Osteoblast (primary cell): ENCODE measurements at regions not wholly inside any gene's neighbourhood (a gene's known extent, or its start where the extent isn't known, plus 50 kb on each side); places are given as distances from the start of the nearest gene placed in this dataset.

Experiments
- DNase-seq: peaks from one replicate; pipeline ENCODE4 v3.0.0; 2011; ENCODE audit warnings: low spot score, mixed read lengths; ENCODE audit not compliant: insufficient read length; ENCODE audit errors: missing footprints
- H2AFZ ChIP-seq: 2 replicates; pipeline ENCODE4 v1.6.0; 2011; ENCODE audit warnings: mild to moderate bottlenecking, low read length
- H3K27ac ChIP-seq: 2 replicates; pipeline ENCODE4 v1.5.1; 2011; ENCODE audit warnings: mild to moderate bottlenecking, low read depth, low read length, moderate library complexity
- H3K27me3 ChIP-seq: 2 replicates; pipeline ENCODE4 v1.6.0; 2012; ENCODE audit warnings: mild to moderate bottlenecking, control low read depth, inconsistent platforms, low read length, moderate library complexity; ENCODE audit not compliant: insufficient read depth
- H3K36me3 ChIP-seq: 2 replicates; pipeline ENCODE4 v1.5.1; 2011; ENCODE audit warnings: mild to moderate bottlenecking, low read length, control low read depth, moderate library complexity; ENCODE audit not compliant: insufficient read depth
- H3K4me1 ChIP-seq: 2 replicates; pipeline ENCODE4 v1.5.1; 2011; ENCODE audit warnings: mild to moderate bottlenecking, low read length, control low read depth, moderate library complexity; ENCODE audit not compliant: insufficient read depth
- H3K4me2 ChIP-seq: 2 replicates; pipeline ENCODE4 v1.6.0; 2011; ENCODE audit warnings: mild to moderate bottlenecking, low read length; ENCODE audit not compliant: insufficient read depth
- H3K4me3 ChIP-seq: fragments of 200-600 bp; sonication (generic); 3 replicates; pipeline ENCODE4 v1.5.1; 2012; ENCODE audit warnings: mild to moderate bottlenecking, low read length, inconsistent platforms; ENCODE audit not compliant: insufficient read depth
- H3K79me2 ChIP-seq: 2 replicates; pipeline ENCODE4 v1.6.0; 2012; ENCODE audit warnings: mild to moderate bottlenecking, low read length, control low read depth, inconsistent platforms; ENCODE audit not compliant: insufficient read depth
- H3K9me3 ChIP-seq: 2 replicates; pipeline ENCODE4 v1.5.1; 2011; ENCODE audit warnings: low read depth, low read length, control low read depth
- H4K20me1 ChIP-seq: 2 replicates; pipeline ENCODE4 v1.6.0; 2012; ENCODE audit warnings: mild to moderate bottlenecking, low read length, control low read depth; ENCODE audit not compliant: insufficient read depth
- CTCF ChIP-seq: IDR thresholded peaks from 2 replicates; pipeline ENCODE4 v1.5.1; 2011; ENCODE audit warnings: mild to moderate bottlenecking, low read depth, low read length, moderate library complexity; ENCODE audit errors: extremely low read depth

DNA sequence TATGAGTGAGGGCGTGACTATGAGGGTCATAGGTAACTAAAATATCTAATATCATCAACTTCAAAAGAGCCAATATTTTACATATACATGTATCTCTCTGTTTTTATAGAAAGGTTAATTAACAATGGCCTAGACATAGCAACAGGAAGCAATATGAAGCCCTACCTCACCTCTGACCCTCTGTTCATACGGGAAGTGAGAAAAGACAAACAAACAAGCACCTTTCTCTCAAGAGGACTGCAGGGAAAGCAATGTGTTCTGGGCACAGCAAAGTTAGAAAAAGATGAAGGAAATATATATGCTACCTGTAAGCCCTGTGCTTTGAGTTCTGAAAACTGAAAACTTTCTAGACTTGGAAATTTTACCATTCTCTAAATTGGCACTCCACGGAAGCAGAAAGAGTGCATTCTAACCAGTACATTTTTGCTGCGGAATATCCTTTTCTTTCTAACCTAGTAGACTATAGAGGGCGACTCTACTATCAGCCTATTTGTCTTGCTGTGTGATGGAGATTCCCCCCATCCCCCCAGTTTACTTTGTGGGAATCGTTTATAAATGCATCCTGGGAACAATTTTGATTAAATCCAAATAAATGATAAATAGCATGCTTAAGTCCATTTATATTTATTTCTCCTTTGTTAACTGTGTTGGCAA, 830.4 kb upstream of the FAT3 start:
- Histone ChIP-seq H3K4me1 (no peaks in the 10 kb centered on the region), H3K9me3 (no peaks in the 10 kb centered on the region), H3K36me3 (no peaks in the 10 kb centered on the region), H3K27ac (no peak overlapping the region), H3K4me3 (no peak overlapping the region), H3K4me2 (no peak overlapping the region), H3K27me3 (no peaks in the 10 kb centered on the region), H2AFZ (no peak overlapping the region), H4K20me1 (no peaks in the 10 kb centered on the region), H3K79me2 (no peaks in the 10 kb centered on the region)
- no peak for TF ChIP-seq CTCF
- no peak for DNase-seq

- H3K27me3 ChIP-seq: no peaks in the 10 kb centered on the region
- H3K79me2 ChIP-seq: no peaks in the 10 kb centered on the region
- H3K27ac ChIP-seq: no peak overlapping the region
- no peak for DNase-seq
- no peaks in the 10 kb centered on the region for H3K36me3 ChIP-seq
- H3K9me3 ChIP-seq: no peaks in the 10 kb centered on the region
- TF ChIP-seq CTCF: no peak
- H3K4me2 ChIP-seq: no peak overlapping the region
- H3K4me3 ChIP-seq: no peak overlapping the region
- H2AFZ ChIP-seq: no peak overlapping the region
- no peaks in the 10 kb centered on the region for H4K20me1 ChIP-seq
- no peaks in the 10 kb centered on the region for H3K4me1 ChIP-seq
Measured at GRCh38 chr11:91382946-91383345, 841.7 kb upstream of the FAT3 start.

DNA sequence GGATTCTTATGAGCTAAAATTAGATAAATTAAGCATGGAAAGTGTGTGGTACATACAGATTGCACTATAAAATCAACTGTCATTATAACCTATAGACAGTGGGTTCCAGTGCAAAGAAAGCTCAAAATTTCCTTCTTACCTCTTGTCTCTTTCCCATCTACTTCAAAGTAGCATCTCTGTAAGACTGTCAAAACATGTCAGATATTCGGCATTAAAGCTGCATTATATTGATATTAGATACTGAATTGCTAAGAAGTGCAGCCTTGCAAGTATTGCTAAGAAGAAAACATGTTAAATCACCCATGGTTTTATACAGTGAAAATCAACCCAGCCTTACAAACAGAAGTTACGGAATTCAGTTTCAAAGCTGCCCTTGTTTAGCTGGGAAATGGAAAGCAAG, 849.8 kb upstream of the FAT3 start:
- no peaks in the 10 kb centered on the region for H4K20me1 ChIP-seq
- no peaks in the 10 kb centered on the region for H3K36me3 ChIP-seq
- no peaks in the 10 kb centered on the region for H3K9me3 ChIP-seq
- no peak overlapping the region for H2AFZ ChIP-seq
- TF ChIP-seq CTCF: no peak
- H3K79me2 ChIP-seq: no peaks in the 10 kb centered on the region
- no peak overlapping the region for H3K4me3 ChIP-seq
- no peak overlapping the region for H3K4me2 ChIP-seq
- H3K27ac ChIP-seq: no peak overlapping the region
- no peak for DNase-seq
- H3K4me1 ChIP-seq: no peaks in the 10 kb centered on the region
- H3K27me3 ChIP-seq: no peaks in the 10 kb centered on the region

DNA sequence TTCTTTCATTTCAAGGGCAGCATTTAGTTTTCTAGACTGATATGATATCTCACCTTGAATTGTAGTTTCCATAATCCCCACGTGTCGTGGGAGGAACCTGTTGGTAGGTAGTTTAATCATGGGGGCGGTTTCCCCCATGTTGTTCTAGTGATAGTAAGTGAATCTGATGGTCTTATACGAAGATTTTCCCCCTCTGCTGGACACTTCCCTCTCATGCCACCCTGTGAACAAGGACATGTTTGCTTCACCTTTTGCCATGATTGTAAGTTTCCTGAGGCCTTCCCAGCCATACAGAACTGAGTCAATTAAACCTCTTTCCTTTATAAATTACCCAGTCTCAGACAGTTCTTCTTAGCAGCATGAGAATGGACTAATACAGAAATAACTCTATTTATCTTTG, 851.1 kb upstream of the FAT3 start:
- H3K4me2 ChIP-seq: no peak overlapping the region
- no peaks in the 10 kb centered on the region for H3K36me3 ChIP-seq
- no peaks in the 10 kb centered on the region for H3K27me3 ChIP-seq
- H2AFZ ChIP-seq: no peak overlapping the region
- H3K4me3 ChIP-seq: no peak overlapping the region
- H3K79me2 ChIP-seq: no peaks in the 10 kb centered on the region
- H3K27ac ChIP-seq: no peak overlapping the region
- no peak for DNase-seq
- H3K4me1 ChIP-seq: no peaks in the 10 kb centered on the region
- no peak for TF ChIP-seq CTCF
- H3K9me3 ChIP-seq: no peaks in the 10 kb centered on the region
- no peaks in the 10 kb centered on the region for H4K20me1 ChIP-seq
